ENCODE measurements at regions not wholly inside any gene's neighbourhood (a gene's known extent, or its start where the extent isn't known, plus 50 kb on each side); places are given as distances from the start of the nearest gene placed in this dataset.

DNA sequence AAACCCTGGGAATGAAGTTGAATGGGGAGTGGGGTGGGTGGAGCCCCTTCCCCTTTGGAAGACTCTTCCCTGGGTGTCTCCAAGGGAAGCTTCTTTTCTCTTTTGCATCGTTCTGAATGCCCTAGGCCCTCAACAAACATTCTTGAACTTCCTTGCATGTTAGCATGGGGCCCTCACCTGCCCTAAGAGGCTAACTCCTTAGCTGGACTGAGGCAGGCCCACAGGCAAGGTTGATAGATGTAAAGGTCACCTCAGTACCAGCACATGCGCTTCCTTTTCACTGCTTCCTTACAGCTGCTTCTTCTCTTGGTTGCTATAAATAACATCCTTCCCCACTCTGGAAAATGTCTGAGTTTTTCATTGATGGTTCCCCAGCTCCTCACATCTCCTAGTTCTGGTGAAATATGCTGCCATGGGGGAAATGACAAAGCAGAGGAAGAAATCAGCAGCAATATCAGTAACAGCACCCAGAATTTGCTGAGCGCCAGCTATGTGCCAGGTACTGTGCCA lies 160.6 kb upstream of the FRMD6 start (continued):
- TF ChIP-seq, protein P1, sequence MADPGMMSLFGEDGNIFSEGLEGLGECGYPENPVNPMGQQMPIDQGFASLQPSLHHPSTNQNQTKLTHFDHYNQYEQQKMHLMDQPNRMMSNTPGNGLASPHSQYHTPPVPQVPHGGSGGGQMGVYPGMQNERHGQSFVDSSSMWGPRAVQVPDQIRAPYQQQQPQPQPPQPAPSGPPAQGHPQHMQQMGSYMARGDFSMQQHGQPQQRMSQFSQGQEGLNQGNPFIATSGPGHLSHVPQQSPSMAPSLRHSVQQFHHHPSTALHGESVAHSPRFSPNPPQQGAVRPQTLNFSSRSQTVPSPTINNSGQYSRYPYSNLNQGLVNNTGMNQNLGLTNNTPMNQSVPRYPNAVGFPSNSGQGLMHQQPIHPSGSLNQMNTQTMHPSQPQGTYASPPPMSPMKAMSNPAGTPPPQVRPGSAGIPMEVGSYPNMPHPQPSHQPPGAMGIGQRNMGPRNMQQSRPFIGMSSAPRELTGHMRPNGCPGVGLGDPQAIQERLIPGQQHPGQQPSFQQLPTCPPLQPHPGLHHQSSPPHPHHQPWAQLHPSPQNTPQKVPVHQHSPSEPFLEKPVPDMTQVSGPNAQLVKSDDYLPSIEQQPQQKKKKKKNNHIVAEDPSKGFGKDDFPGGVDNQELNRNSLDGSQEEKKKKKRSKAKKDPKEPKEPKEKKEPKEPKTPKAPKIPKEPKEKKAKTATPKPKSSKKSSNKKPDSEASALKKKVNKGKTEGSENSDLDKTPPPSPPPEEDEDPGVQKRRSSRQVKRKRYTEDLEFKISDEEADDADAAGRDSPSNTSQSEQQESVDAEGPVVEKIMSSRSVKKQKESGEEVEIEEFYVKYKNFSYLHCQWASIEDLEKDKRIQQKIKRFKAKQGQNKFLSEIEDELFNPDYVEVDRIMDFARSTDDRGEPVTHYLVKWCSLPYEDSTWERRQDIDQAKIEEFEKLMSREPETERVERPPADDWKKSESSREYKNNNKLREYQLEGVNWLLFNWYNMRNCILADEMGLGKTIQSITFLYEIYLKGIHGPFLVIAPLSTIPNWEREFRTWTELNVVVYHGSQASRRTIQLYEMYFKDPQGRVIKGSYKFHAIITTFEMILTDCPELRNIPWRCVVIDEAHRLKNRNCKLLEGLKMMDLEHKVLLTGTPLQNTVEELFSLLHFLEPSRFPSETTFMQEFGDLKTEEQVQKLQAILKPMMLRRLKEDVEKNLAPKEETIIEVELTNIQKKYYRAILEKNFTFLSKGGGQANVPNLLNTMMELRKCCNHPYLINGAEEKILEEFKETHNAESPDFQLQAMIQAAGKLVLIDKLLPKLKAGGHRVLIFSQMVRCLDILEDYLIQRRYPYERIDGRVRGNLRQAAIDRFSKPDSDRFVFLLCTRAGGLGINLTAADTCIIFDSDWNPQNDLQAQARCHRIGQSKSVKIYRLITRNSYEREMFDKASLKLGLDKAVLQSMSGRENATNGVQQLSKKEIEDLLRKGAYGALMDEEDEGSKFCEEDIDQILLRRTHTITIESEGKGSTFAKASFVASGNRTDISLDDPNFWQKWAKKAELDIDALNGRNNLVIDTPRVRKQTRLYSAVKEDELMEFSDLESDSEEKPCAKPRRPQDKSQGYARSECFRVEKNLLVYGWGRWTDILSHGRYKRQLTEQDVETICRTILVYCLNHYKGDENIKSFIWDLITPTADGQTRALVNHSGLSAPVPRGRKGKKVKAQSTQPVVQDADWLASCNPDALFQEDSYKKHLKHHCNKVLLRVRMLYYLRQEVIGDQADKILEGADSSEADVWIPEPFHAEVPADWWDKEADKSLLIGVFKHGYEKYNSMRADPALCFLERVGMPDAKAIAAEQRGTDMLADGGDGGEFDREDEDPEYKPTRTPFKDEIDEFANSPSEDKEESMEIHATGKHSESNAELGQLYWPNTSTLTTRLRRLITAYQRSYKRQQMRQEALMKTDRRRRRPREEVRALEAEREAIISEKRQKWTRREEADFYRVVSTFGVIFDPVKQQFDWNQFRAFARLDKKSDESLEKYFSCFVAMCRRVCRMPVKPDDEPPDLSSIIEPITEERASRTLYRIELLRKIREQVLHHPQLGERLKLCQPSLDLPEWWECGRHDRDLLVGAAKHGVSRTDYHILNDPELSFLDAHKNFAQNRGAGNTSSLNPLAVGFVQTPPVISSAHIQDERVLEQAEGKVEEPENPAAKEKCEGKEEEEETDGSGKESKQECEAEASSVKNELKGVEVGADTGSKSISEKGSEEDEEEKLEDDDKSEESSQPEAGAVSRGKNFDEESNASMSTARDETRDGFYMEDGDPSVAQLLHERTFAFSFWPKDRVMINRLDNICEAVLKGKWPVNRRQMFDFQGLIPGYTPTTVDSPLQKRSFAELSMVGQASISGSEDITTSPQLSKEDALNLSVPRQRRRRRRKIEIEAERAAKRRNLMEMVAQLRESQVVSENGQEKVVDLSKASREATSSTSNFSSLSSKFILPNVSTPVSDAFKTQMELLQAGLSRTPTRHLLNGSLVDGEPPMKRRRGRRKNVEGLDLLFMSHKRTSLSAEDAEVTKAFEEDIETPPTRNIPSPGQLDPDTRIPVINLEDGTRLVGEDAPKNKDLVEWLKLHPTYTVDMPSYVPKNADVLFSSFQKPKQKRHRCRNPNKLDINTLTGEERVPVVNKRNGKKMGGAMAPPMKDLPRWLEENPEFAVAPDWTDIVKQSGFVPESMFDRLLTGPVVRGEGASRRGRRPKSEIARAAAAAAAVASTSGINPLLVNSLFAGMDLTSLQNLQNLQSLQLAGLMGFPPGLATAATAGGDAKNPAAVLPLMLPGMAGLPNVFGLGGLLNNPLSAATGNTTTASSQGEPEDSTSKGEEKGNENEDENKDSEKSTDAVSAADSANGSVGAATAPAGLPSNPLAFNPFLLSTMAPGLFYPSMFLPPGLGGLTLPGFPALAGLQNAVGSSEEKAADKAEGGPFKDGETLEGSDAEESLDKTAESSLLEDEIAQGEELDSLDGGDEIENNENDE (IDR thresholded peaks at IDR 0.05; ENCODE audit: insufficient replicate concordance, low read length), result no peak
- TF ChIP-seq RXRA (IDR thresholded peaks at IDR 0.05; ENCODE audit: insufficient read depth, low read depth, low read length) (no peak), POLR2A (IDR thresholded peaks at IDR 0.05; ENCODE audit: control extremely low read depth in 1 of 2, low read depth in 2 of 2, low read length in 2 of 2) (no peak), YY1 (IDR thresholded peaks at IDR 0.05; ENCODE audit: low read depth, low read length) (no peak), HDAC2 (IDR thresholded peaks at IDR 0.05; ENCODE audit: borderline replicate concordance in 1 of 2, low read depth in 2 of 2, low read length in 2 of 2) (no peak), RNF2 (IDR thresholded peaks at IDR 0.05; ENCODE audit: borderline replicate concordance, low read depth, low read length, missing control alignments, poor library complexity, severe bottlenecking) (no peak), CHD1 (IDR thresholded peaks at IDR 0.05; ENCODE audit: low read depth, low read length) (no peak), HDAC6 (IDR thresholded peaks at IDR 0.05; ENCODE audit: low read depth, low read length) (no peak)

All from H1 (cell line).